ENCODE measurements at regions not wholly inside any gene's neighbourhood (a gene's known extent, or its start where the extent isn't known, plus 50 kb on each side); places are given as distances from the start of the nearest gene placed in this dataset.

- no peak for TF ChIP-seq CTCF (IDR thresholded peaks at IDR 0.05; ENCODE audit: low read length, missing control alignments)
- H3K4me3 ChIP-seq (replicated peaks; ENCODE audit: low read depth, low read length) = no peak overlapping the region
- peak; percentile 98 for DNase-seq (ENCODE audit: low read depth)
These were observed 104.7 kb upstream of the SGK1 start for GRCh38 chr6:134422426-134423231.

DNA sequence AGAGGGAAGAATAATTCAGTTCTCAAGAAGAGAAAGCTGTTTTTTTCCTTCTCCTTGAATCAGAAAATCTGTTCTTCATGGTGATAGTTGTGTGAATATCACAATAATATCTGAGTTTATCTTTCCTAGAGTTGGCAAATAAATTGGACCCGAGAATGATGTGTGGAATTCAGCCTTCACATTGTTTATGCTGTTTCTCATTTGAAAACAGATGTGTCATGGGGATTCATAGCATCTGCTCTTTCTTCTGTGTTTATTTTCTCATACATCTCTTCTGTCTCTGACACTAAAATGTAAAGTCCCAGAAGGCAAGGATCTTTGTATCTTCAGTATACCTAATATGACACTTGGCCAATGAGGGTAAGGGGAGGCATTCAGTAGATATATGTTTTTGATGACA, 103.6 kb upstream of the SGK1 start:
- peak; percentile 67 for DNase-seq (ENCODE audit: low read depth)
- no peak overlapping the region for H3K4me3 ChIP-seq (replicated peaks; ENCODE audit: low read depth, low read length)

GRCh38 chr6:134420614-134421181, 102.8 kb upstream of the SGK1 start:
- DNase-seq (ENCODE audit: low read depth) = peak; percentile 88
- no peak for TF ChIP-seq CTCF (IDR thresholded peaks at IDR 0.05; ENCODE audit: low read length, missing control alignments)

More for the DNA sequence above, 103.6 kb upstream of the SGK1 start:
- TF ChIP-seq CTCF (IDR thresholded peaks at IDR 0.05; ENCODE audit: low read length, missing control alignments) = no peak

GRCh38 chr6:134419716-134420115, 101.8 kb upstream of the SGK1 start:
- no peak overlapping the region for H3K4me3 ChIP-seq (replicated peaks; ENCODE audit: low read depth, low read length)
- peak; percentile 48 for DNase-seq (ENCODE audit: low read depth)
- no peak for TF ChIP-seq CTCF (IDR thresholded peaks at IDR 0.05; ENCODE audit: low read length, missing control alignments)

More at GRCh38 chr6:134420614-134421181, 102.8 kb upstream of the SGK1 start:
- no peak overlapping the region for H3K4me3 ChIP-seq (replicated peaks; ENCODE audit: low read depth, low read length)

- no peak overlapping the region for H3K4me3 ChIP-seq (replicated peaks; ENCODE audit: low read depth, low read length)
- peak; percentile 42 for DNase-seq (ENCODE audit: low read depth)
- TF ChIP-seq CTCF (IDR thresholded peaks at IDR 0.05; ENCODE audit: low read length, missing control alignments) = no peak
These were observed 98.7 kb upstream of the SGK1 start for GRCh38 chr6:134416418-134417154.

DNA sequence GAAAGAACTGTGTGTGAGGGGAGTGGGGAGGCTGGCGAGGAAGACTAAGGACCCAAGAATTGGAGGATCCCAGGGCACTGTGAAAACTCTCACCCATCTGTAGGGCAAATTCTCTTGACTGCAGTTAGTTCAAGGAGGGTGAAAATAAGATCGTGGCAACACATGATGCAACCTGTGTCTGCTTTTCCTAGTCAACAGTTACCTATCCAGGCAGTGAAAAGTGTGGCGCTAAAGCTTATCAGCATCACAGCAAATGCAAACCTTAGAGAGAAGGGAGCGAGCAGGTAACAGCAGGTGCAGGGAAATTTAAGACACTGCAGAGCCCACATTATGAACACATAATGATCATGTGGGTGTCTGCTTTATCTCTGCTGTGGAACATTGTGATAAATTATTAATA, 97.7 kb upstream of the SGK1 start:
- no peak for DNase-seq (ENCODE audit: low read depth)

More for the DNA sequence above, 97.7 kb upstream of the SGK1 start:
- no peak for TF ChIP-seq CTCF (IDR thresholded peaks at IDR 0.05; ENCODE audit: low read length, missing control alignments)
- H3K4me3 ChIP-seq (replicated peaks; ENCODE audit: low read depth, low read length) = no peak overlapping the region
